Hypothalamus (tissue), 51 donors: ENCODE measurements at regions not wholly inside any gene's neighbourhood (a gene's known extent, or its start where the extent isn't known, plus 50 kb on each side); places are given as distances from the start of the nearest gene placed in this dataset.
"Not testable (repeated sequence)": the region's sequence is repeated elsewhere in the genome, so short reads cannot be mapped to it uniquely, and the experiment has no call there.

ENCODE experiments used
- DNase-seq, 51 donors: peaks; one replicate each; lab custom pipeline; 2025; lab: John Stamatoyannopoulos, UW

- DNase-seq: not testable (repeated sequence)
Measured at GRCh38 chr16:21333683-21334082, 55.6 kb upstream of the CRYM start.
